Fibroblast of pulmonary artery (primary cell): ENCODE measurements at regions not wholly inside any gene's neighbourhood (a gene's known extent, or its start where the extent isn't known, plus 50 kb on each side); places are given as distances from the start of the nearest gene placed in this dataset.

Experiments
- DNase-seq: peaks from one replicate; pipeline ENCODE4 v3.0.0-alpha.2; 2010; ENCODE audit warnings: low read depth
- H3K4me3 ChIP-seq: replicated peaks from 2 replicates; pipeline ENCODE4 v1.5.1; 2011; ENCODE audit warnings: low read depth, mild to moderate bottlenecking, control low read depth, low read length, moderate library complexity
- CTCF ChIP-seq: IDR thresholded peaks from 2 replicates; pipeline ENCODE4 v1.5.1; 2011; ENCODE audit warnings: mild to moderate bottlenecking, control low read depth, low read length, inconsistent platforms; ENCODE audit errors: missing control alignments

- no peak overlapping the region for H3K4me3 ChIP-seq
- no peak for DNase-seq
- TF ChIP-seq CTCF, result no peak
Measured at GRCh38 chr22:26746311-26746710, 88.9 kb downstream of the MIAT start.

GRCh38 chr22:26748845-26749244 lies 91.5 kb downstream of the MIAT start:
- no peak for TF ChIP-seq CTCF
- no peak for DNase-seq
- no peak overlapping the region for H3K4me3 ChIP-seq

GRCh38 chr22:26751217-26751616 lies 93.8 kb downstream of the MIAT start:
- no peak for TF ChIP-seq CTCF
- peak; percentile 71 for DNase-seq
- H3K4me3 ChIP-seq, result no peak overlapping the region

GRCh38 chr22:26753125-26753862 lies 95.9 kb downstream of the MIAT start:
- no peak for DNase-seq
- TF ChIP-seq CTCF, result no peak
- no peak overlapping the region for H3K4me3 ChIP-seq

GRCh38 chr22:26756675-26757293 lies 99.4 kb downstream of the MIAT start:
- peak overlapping the region; percentile 35 for H3K4me3 ChIP-seq
- DNase-seq, result peak; percentile 46
- TF ChIP-seq CTCF, result peak; percentile 48

GRCh38 chr22:26757496-26757895 lies 100.1 kb downstream of the MIAT start:
- no peak for DNase-seq
- no peak for TF ChIP-seq CTCF
- H3K4me3 ChIP-seq, result no peak overlapping the region
